HUDEP-2 (cell line): ENCODE measurements at regions not wholly inside any gene's neighbourhood (a gene's known extent, or its start where the extent isn't known, plus 50 kb on each side); places are given as distances from the start of the nearest gene placed in this dataset.
"Not testable (repeated sequence)": the region's sequence is repeated elsewhere in the genome, so short reads cannot be mapped to it uniquely, and the experiment has no call there.

Source experiments
- DNase-seq, 76 experiments: peaks; one replicate each; lab custom pipeline; 2025; ENCODE audit not compliant: unreplicated experiment in 76 of 76; lab: John Stamatoyannopoulos, UW

GRCh38 chr5:67669916-67670315 is 473.3 kb upstream of the CD180 start:
- no peak for DNase-seq

- no peak for DNase-seq
Observed at GRCh38 chr5:67660149-67660548, 463.6 kb upstream of the CD180 start.

- DNase-seq: no peak
Observed at GRCh38 chr5:67659288-67659687, 462.7 kb upstream of the CD180 start.

GRCh38 chr5:67657055-67657454 is 460.5 kb upstream of the CD180 start:
- DNase-seq: no peak

GRCh38 chr5:67652201-67652600 is 455.6 kb upstream of the CD180 start:
- no peak for DNase-seq

GRCh38 chr5:67651180-67651579 is 454.6 kb upstream of the CD180 start:
- DNase-seq: no peak

- DNase-seq: no peak
Observed at GRCh38 chr5:67648201-67648671, 451.6 kb upstream of the CD180 start.

- DNase-seq: no peak
Observed at GRCh38 chr5:67647772-67648171, 451.2 kb upstream of the CD180 start.

GRCh38 chr5:67644221-67644920 is 447.8 kb upstream of the CD180 start:
- DNase-seq: no peak

GRCh38 chr5:67643536-67643935 is 446.9 kb upstream of the CD180 start:
- no peak for DNase-seq

GRCh38 chr5:67639976-67640375 is 443.4 kb upstream of the CD180 start:
- DNase-seq: no peak

- no peak for DNase-seq
Observed at GRCh38 chr5:67639313-67639712, 442.7 kb upstream of the CD180 start.

- DNase-seq: no peak
Observed at GRCh38 chr5:67636850-67637524, 440.4 kb upstream of the CD180 start.

GRCh38 chr5:67636091-67636490 is 439.5 kb upstream of the CD180 start:
- no peak for DNase-seq

GRCh38 chr5:67627079-67627478 is 430.5 kb upstream of the CD180 start:
- not testable (repeated sequence) for DNase-seq

- no peak for DNase-seq
Observed at GRCh38 chr5:67623078-67623477, 426.5 kb upstream of the CD180 start.

GRCh38 chr5:67620424-67621397 is 424.1 kb upstream of the CD180 start:
- DNase-seq: no peak

- DNase-seq: no peak
Observed at GRCh38 chr5:67619636-67620035, 423.0 kb upstream of the CD180 start.

GRCh38 chr5:67619235-67619634 is 422.6 kb upstream of the CD180 start:
- no peak for DNase-seq

GRCh38 chr5:67617051-67617450 is 420.5 kb upstream of the CD180 start:
- no peak for DNase-seq

- no peak for DNase-seq
Observed at GRCh38 chr5:67612961-67613360, 416.4 kb upstream of the CD180 start.
